AG04450 (cell line): ENCODE measurements at regions not wholly inside any gene's neighbourhood (a gene's known extent, or its start where the extent isn't known, plus 50 kb on each side); places are given as distances from the start of the nearest gene placed in this dataset.
A peak's percentile ranks its signal among the peaks of the same experiment; 100 is the strongest.

Experiments
- CTCF ChIA-PET: fragments of 300-600, 350-600 bp; formaldehyde crosslinking; extraction: SDS; loops from one replicate; lab custom pipeline; 2022; ENCODE audit warnings: antibody characterized with exemption, inconsistent platforms; lab: Charles Lee
- POLR2A ChIA-PET: fragments of 350-600 bp; formaldehyde crosslinking; extraction: SDS; loops from one replicate; lab custom pipeline; 2021; ENCODE audit warnings: antibody characterized with exemption, inconsistent platforms; lab: Yijun Ruan, JAX
- DNase-seq: peaks from one replicate; pipeline ENCODE4 v3.0.0-alpha.2; 2011; ENCODE audit warnings: low read depth, low spot score
- H3K27ac ChIP-seq: one replicate; pipeline ENCODE4 v1.5.1; 2012; ENCODE audit warnings: low read depth, low read length, control low read depth
- H3K27me3 ChIP-seq: one replicate; pipeline ENCODE4 v1.6.0; 2012; ENCODE audit warnings: low read length; ENCODE audit not compliant: control insufficient read depth, insufficient read depth
- H3K4me3 ChIP-seq: 2 replicates; pipeline ENCODE4 v1.5.1; 2011; ENCODE audit warnings: mild to moderate bottlenecking, low read depth, low read length, control low read depth
- H3K9me3 ChIP-seq: 2 replicates; pipeline ENCODE4 v1.5.1; 2012; ENCODE audit warnings: low read length; ENCODE audit not compliant: control insufficient read depth, insufficient read depth
- TF ChIP-seq, protein P1 (sequence below): IDR thresholded peaks from 2 replicates; pipeline ENCODE4 v1.5.1; 2011; ENCODE audit warnings: low read depth, low read length, control low read depth, inconsistent platforms

DNA sequence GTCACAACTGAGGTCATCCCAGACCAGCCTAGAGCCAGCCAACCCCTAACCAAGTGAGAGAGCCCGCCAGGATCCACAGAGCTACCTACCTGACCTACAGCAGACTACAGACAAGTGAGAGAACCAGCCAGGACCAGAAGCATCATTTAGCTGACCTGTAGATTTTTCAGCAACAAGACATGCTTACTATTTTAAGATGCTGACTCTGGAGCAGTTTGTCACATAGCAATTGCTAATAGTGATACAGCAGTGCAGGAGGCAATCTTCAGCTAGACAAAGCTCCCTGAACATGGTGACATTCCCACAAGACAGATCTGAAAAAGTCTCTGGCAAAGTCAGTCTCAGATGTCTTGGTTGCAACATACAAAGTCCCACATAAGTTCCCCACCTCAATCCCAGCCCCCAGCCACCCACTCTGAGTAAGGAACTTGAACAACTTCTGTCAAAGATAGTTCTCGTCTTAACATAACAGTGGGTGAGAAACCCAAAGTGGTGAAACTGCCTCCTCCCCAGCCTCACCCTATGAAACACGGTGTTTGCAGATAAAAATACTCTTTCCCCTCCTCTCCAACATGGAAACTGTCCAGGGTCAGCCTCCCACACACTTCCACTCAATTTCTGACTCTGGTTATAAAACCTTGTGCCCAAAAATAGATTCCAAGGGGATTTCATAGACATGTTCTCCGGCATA lies 120.3 kb upstream of the SLC6A11 start:
- TF ChIP-seq, protein P1, sequence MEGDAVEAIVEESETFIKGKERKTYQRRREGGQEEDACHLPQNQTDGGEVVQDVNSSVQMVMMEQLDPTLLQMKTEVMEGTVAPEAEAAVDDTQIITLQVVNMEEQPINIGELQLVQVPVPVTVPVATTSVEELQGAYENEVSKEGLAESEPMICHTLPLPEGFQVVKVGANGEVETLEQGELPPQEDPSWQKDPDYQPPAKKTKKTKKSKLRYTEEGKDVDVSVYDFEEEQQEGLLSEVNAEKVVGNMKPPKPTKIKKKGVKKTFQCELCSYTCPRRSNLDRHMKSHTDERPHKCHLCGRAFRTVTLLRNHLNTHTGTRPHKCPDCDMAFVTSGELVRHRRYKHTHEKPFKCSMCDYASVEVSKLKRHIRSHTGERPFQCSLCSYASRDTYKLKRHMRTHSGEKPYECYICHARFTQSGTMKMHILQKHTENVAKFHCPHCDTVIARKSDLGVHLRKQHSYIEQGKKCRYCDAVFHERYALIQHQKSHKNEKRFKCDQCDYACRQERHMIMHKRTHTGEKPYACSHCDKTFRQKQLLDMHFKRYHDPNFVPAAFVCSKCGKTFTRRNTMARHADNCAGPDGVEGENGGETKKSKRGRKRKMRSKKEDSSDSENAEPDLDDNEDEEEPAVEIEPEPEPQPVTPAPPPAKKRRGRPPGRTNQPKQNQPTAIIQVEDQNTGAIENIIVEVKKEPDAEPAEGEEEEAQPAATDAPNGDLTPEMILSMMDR = no peak
- Histone ChIP-seq H3K9me3 (no peaks in the 10 kb centered on the region), H3K27ac (no peak overlapping the region), H3K27me3 (peaks cover 5% of the 10 kb centered on the region), H3K4me3 (no peak overlapping the region)
- ChIA-PET CTCF (no interaction called here), POLR2A (no interaction called here)
- DNase-seq = no peak

DNA sequence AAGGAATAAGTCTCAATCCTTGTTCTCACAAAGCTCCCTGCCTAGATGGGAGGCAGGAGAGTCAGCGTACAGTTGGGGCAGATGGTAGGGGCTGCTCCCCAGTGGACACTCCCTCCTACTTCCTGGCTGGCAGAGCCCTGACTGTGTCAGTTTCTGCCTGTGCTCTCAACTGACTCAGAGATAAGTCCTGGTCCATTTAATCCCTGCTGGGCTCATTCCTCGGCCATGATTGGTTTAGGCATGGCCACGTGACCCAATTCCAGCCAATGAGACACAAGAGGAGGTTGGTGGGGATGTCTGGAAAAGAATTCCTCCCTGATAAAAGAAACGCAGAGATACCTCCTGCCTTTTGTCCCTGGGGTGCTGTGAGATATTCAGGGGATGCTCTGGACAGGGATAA lies 118.1 kb upstream of the SLC6A11 start:
- DNase-seq = no peak
- Histone ChIP-seq H3K4me3 (no peak overlapping the region), H3K27ac (no peak overlapping the region), H3K27me3 (peaks cover 2% of the 10 kb centered on the region), H3K9me3 (no peaks in the 10 kb centered on the region)
- ChIA-PET POLR2A (no interaction called here), CTCF (no interaction called here)
- TF ChIP-seq, protein P1 = no peak

DNA sequence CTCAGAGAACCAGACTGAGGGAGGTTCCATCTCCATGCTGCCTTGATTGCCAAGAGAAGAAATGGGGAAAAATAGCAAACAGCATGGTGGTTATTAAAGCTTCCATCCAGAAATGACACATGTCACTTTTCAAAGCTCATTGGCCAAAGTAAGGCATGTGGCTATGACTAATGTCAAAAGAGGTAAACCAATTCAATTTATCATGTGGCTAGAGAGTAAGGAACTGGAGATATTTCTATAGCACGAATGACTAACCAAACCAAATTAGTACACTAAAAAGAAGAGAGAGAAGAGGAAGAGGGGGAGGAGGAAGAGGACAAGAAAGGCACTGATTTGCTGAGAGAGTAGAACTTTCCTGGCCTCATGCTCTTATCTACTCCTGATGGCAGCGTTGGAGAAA lies 115.2 kb upstream of the SLC6A11 start:
- TF ChIP-seq, protein P1 = no peak
- ChIA-PET CTCF (no interaction called here), POLR2A (no interaction called here)
- Histone ChIP-seq H3K9me3 (no peaks in the 10 kb centered on the region), H3K4me3 (no peak overlapping the region), H3K27ac (no peak overlapping the region), H3K27me3 (peaks cover 6% of the 10 kb centered on the region)
- no peak for DNase-seq

DNA sequence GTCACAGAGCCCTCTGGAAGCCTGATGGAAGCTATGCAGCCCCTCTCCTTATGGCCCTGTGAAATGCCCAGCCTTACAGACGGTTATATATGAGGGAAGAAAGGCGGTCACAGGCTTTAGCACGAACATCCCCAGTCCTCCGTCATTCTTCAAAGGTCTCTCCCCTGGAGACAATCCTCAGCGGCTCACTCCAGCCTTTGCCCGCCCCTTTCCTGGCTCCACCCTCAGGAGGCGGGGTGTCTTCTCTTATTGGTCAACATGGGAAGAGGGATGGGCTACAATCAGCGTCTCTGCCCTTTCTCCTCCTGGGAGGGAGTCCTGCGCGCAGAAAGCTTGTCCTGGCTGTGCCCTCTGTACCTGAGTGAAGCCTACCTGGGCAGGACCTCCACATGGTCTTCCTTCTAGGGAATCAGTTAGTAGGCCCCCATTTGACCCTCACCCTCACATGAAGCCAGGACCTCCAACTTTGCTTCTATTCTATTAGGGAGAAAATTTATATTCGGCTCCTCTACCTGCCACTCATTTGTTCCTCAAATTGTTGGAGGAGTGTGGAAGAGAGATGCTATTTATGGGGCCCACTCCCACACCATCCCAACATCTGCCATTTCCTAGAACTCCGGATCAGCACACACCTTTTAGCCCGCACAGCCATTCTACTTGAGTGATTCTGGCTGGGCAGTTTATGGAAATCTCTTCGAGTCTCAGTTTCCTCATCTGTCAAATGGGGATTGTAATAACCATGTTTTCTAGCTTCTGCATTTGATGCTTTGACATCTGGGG lies 112.9 kb upstream of the SLC6A11 start:
- Histone ChIP-seq H3K4me3 (no peak overlapping the region), H3K9me3 (no peaks in the 10 kb centered on the region), H3K27me3 (peaks cover 23% of the 10 kb centered on the region), H3K27ac (no peak overlapping the region)
- no peak for DNase-seq
- ChIA-PET CTCF (no interaction called here), POLR2A (no interaction called here)
- TF ChIP-seq, protein P1 = no peak

DNA sequence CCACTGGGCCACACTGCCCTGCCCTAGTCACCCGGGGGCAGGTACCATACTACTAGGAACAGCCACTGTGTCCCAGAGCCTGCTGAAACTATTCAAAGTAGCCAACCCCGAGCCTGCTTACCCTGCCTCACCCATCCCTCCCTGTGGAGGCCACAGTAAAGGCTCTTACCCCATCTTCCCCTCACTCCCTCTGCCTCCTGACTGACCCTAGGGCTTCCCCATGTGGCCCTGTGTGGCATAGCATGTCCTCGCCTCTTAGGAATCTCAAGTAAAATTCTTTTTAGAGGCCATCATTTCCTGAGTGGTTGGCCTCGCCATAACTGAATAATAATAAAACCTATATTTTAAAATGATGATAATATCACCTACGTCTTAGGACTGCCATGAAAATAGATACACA lies 112.2 kb upstream of the SLC6A11 start:
- ChIA-PET CTCF (interaction anchor here (1.0 to 1.9 kb wide), 2 partner anchors 35 to 360 kb away, joined by 3 to 5 read pairs; no protein-coding TSS in a partner anchor), POLR2A (no interaction called here)
- TF ChIP-seq, protein P1 = peak; percentile 11; the same call in 1 of the 2 replicates
- Histone ChIP-seq H3K9me3 (no peaks in the 10 kb centered on the region), H3K27ac (no peak overlapping the region), H3K27me3 (peaks cover 29% of the 10 kb centered on the region), H3K4me3 (no peak overlapping the region)
- DNase-seq = no peak
